Naive thymus-derived CD4-positive, alpha-beta T cell (primary cell): ENCODE measurements at regions not wholly inside any gene's neighbourhood (a gene's known extent, or its start where the extent isn't known, plus 50 kb on each side); places are given as distances from the start of the nearest gene placed in this dataset.

Experiments used
- ATAC-seq: fragments of 150-1000 bp; cut with Tn5 transposase; 2 replicates; pipeline ENCODE4 v1.10.0; 2021; ENCODE audit warnings: mild to moderate bottlenecking, moderate library complexity
- CTCF ChIA-PET: fragments of 350-600 bp; sonication (Branson Sonifier 250); formaldehyde crosslinking; loops from one replicate; lab custom pipeline; 2021; ENCODE audit warnings: antibody characterized with exemption; lab: Charles Lee
- POLR2A ChIA-PET: fragments of 350-600 bp; sonication (Branson Sonifier 250); formaldehyde crosslinking; loops from one replicate; lab custom pipeline; 2021; ENCODE audit warnings: antibody characterized with exemption, inconsistent platforms; lab: Charles Lee
- DNase-seq, 9 donors: peaks; one replicate each; pipeline versions ENCODE4 v3.0.0 to v3.0.0-alpha.2; 2020 to 2022; ENCODE audit warnings: mixed read lengths in 1 of 9
- H3K27ac ChIP-seq: one replicate; pipeline ENCODE4 v1.7.0; 2013; ENCODE audit warnings: mild to moderate bottlenecking, low read depth, low read length, moderate library complexity
- H3K27me3 ChIP-seq, 2 donors: one replicate each; pipeline ENCODE4 v1.7.0; 2013; ENCODE audit warnings: low read length in 2 of 2, mild to moderate bottlenecking in 2 of 2, moderate library complexity in 2 of 2; ENCODE audit not compliant: control insufficient read depth in 2 of 2, insufficient read depth in 2 of 2
- H3K36me3 ChIP-seq, 3 experiments: 1 replicate in 2 of 3; 2 replicates in 1 of 3; pipeline ENCODE4 v1.7.0; 2013; ENCODE audit warnings: low read length in 3 of 3, mild to moderate bottlenecking in 3 of 3, moderate library complexity in 1 of 3; ENCODE audit not compliant: insufficient read depth in 3 of 3, control insufficient read depth in 2 of 3
- H3K4me1 ChIP-seq, 2 donors: one replicate each; pipeline ENCODE4 v1.7.0; 2013; ENCODE audit warnings: low read length in 2 of 2, mild to moderate bottlenecking in 2 of 2, moderate library complexity in 1 of 2; ENCODE audit not compliant: control insufficient read depth in 2 of 2, insufficient read depth in 2 of 2
- H3K4me3 ChIP-seq: 2 replicates; pipeline ENCODE4 v1.7.0; 2013; ENCODE audit warnings: mild to moderate bottlenecking, low read length
- H3K9me3 ChIP-seq, 3 experiments: 1 replicate in 2 of 3; 2 replicates in 1 of 3; pipeline ENCODE4 v1.7.0; 2013; ENCODE audit warnings: low read length in 3 of 3; ENCODE audit not compliant: control insufficient read depth in 2 of 3
- H3K27ac Mint-ChIP-seq, 9 donors: one replicate each; pipeline ENCODE4 v1.8.0; 2020 to 2022; ENCODE audit warnings: mixed read lengths in 9 of 9, mild to moderate bottlenecking in 8 of 9, moderate library complexity in 5 of 9, inconsistent platforms in 2 of 9
- H3K27me3 Mint-ChIP-seq, 5 donors: one replicate each; pipeline ENCODE4 v1.8.0; 2021 to 2022; ENCODE audit warnings: mixed read lengths in 5 of 5, mild to moderate bottlenecking in 1 of 5
- H3K36me3 Mint-ChIP-seq, 5 donors: one replicate each; pipeline ENCODE4 v1.8.0; 2020 to 2022; ENCODE audit warnings: mixed read lengths in 5 of 5, mild to moderate bottlenecking in 3 of 5, inconsistent platforms in 1 of 5
- H3K4me1 Mint-ChIP-seq, 7 donors: one replicate each; pipeline ENCODE4 v1.8.0; 2020 to 2022; ENCODE audit warnings: mixed read lengths in 7 of 7, mild to moderate bottlenecking in 3 of 7, inconsistent platforms in 1 of 7
- H3K4me3 Mint-ChIP-seq, 10 donors: one replicate each; pipeline ENCODE4 v1.8.0; 2020 to 2022; ENCODE audit warnings: mild to moderate bottlenecking in 10 of 10, mixed read lengths in 10 of 10, moderate library complexity in 6 of 10, inconsistent platforms in 2 of 10
- H3K9me3 Mint-ChIP-seq, 11 donors: one replicate each; pipeline ENCODE4 v1.8.0; 2020 to 2022; ENCODE audit warnings: mixed read lengths in 11 of 11, mild to moderate bottlenecking in 4 of 11, inconsistent platforms in 1 of 11, moderate library complexity in 1 of 11
- intact Hi-C, 2 donors: fragments of 100-400 bp; cut with micrococcal nuclease; formaldehyde crosslinking; loops; one replicate each; pipeline ENCODE4 v1.15.1; 2023

- Mint-ChIP-seq H3K4me1 (peaks cover 0 to 3% (median 0%) of the 10 kb centered on the region in 7 donors), H3K9me3 (peaks cover 0 to 2% (median 0%) of the 10 kb centered on the region in 11 donors), H3K4me3 (no peak overlapping the region), H3K27me3 (no peaks in the 10 kb centered on the region), H3K36me3 (peaks cover 3 to 20% (median 9%) of the 10 kb centered on the region in 5 donors), H3K27ac (peak overlapping the region in 1 of 9 donors; percentile 23)
- H3K27ac ChIP-seq, result no peak overlapping the region
- intact Hi-C loops, result no loop called here
- ChIA-PET POLR2A (no interaction called here), CTCF (no interaction called here)
- no peak overlapping the region for H3K4me3 ChIP-seq
- H3K4me1 ChIP-seq, result no peaks in the 10 kb centered on the region
- H3K36me3 ChIP-seq, result no peaks in the 10 kb centered on the region
- ATAC-seq, result no peak
- no peaks in the 10 kb centered on the region for H3K9me3 ChIP-seq
- H3K27me3 ChIP-seq, result no peaks in the 10 kb centered on the region
- DNase-seq, result no peak
These were observed 94.2 kb downstream of the KATNIP start for GRCh38 chr16:27644165-27644564.

- Mint-ChIP-seq H3K27ac (no peak overlapping the region), H3K4me3 (no peak overlapping the region), H3K27me3 (no peaks in the 10 kb centered on the region), H3K36me3 (peaks cover 3 to 25% (median 9%) of the 10 kb centered on the region in 5 donors), H3K4me1 (peaks cover 0 to 3% (median 0%) of the 10 kb centered on the region in 7 donors), H3K9me3 (peaks cover 0 to 2% (median 0%) of the 10 kb centered on the region in 11 donors)
- no peak overlapping the region for H3K27ac ChIP-seq
- H3K36me3 ChIP-seq, result peaks cover 0 to 3% (median 0%) of the 10 kb centered on the region in 3 experiments
- POLR2A ChIA-PET, result no interaction called here
- no peaks in the 10 kb centered on the region for H3K9me3 ChIP-seq
- no peak for ATAC-seq
- no peaks in the 10 kb centered on the region for H3K4me1 ChIP-seq
- no peaks in the 10 kb centered on the region for H3K27me3 ChIP-seq
- no peak for DNase-seq
- H3K4me3 ChIP-seq, result no peak overlapping the region
- CTCF ChIA-PET, result interaction anchor here (0.5 kb wide), 1 partner anchor 152 kb away, joined by 3 read pairs; no protein-coding TSS in a partner anchor
- intact Hi-C loops, result no loop called here
These were observed 95.5 kb downstream of the KATNIP start for GRCh38 chr16:27645396-27645795.

GRCh38 chr16:27646806-27647205 is 96.9 kb downstream of the KATNIP start:
- DNase-seq, result no peak
- H3K4me1 Mint-ChIP-seq, result peaks cover 0 to 3% (median 0%) of the 10 kb centered on the region in 7 donors

GRCh38 chr16:27649021-27649420 is 99.1 kb downstream of the KATNIP start:
- H3K36me3 Mint-ChIP-seq, result peaks cover 0 to 24% (median 18%) of the 10 kb centered on the region in 5 donors
- ATAC-seq, result no peak
- H3K4me1 Mint-ChIP-seq, result peaks cover 0 to 3% (median 0%) of the 10 kb centered on the region in 7 donors
- Histone ChIP-seq H3K9me3 (no peaks in the 10 kb centered on the region), H3K4me1 (no peaks in the 10 kb centered on the region), H3K27me3 (no peaks in the 10 kb centered on the region), H3K4me3 (no peak overlapping the region), H3K27ac (no peak overlapping the region), H3K36me3 (peaks cover 0 to 7% (median 0%) of the 10 kb centered on the region in 3 experiments)
- H3K27ac Mint-ChIP-seq, result no peak overlapping the region
- no peaks in the 10 kb centered on the region for H3K9me3 Mint-ChIP-seq
- no peak for DNase-seq
- POLR2A ChIA-PET, result no interaction called here
- intact Hi-C loops, result no loop called here
- no peaks in the 10 kb centered on the region for H3K27me3 Mint-ChIP-seq
- no peak overlapping the region for H3K4me3 Mint-ChIP-seq
- CTCF ChIA-PET, result no interaction called here

More at GRCh38 chr16:27646806-27647205, 96.9 kb downstream of the KATNIP start:
- Histone ChIP-seq H3K4me3 (no peak overlapping the region), H3K27me3 (no peaks in the 10 kb centered on the region), H3K27ac (no peak overlapping the region), H3K4me1 (no peaks in the 10 kb centered on the region), H3K36me3 (peaks cover 0 to 7% (median 0%) of the 10 kb centered on the region in 3 experiments), H3K9me3 (no peaks in the 10 kb centered on the region)
- no peak for ATAC-seq
- Mint-ChIP-seq H3K9me3 (peaks cover 0 to 2% (median 0%) of the 10 kb centered on the region in 11 donors), H3K4me3 (no peak overlapping the region), H3K36me3 (peaks cover 3 to 28% (median 12%) of the 10 kb centered on the region in 5 donors), H3K27me3 (no peaks in the 10 kb centered on the region), H3K27ac (no peak overlapping the region)
- intact Hi-C loops, result no loop called here
- ChIA-PET POLR2A (no interaction called here), CTCF (no interaction called here)

- H3K4me1 Mint-ChIP-seq, result peaks cover 0 to 3% (median 0%) of the 10 kb centered on the region in 7 donors
- H3K27ac Mint-ChIP-seq, result no peak overlapping the region
- no peaks in the 10 kb centered on the region for H3K9me3 Mint-ChIP-seq
- no peak for DNase-seq
- H3K4me3 Mint-ChIP-seq, result no peak overlapping the region
- no peaks in the 10 kb centered on the region for H3K27me3 ChIP-seq
- no peaks in the 10 kb centered on the region for H3K27me3 Mint-ChIP-seq
- H3K36me3 ChIP-seq, result peaks cover 0 to 7% (median 0%) of the 10 kb centered on the region in 3 experiments
- no peaks in the 10 kb centered on the region for H3K4me1 ChIP-seq
- H3K4me3 ChIP-seq, result no peak overlapping the region
- ATAC-seq, result no peak
- CTCF ChIA-PET, result no interaction called here
- peaks cover 0 to 27% (median 20%) of the 10 kb centered on the region in 5 donors for H3K36me3 Mint-ChIP-seq
- POLR2A ChIA-PET, result no interaction called here
- H3K27ac ChIP-seq, result no peak overlapping the region
- H3K9me3 ChIP-seq, result no peaks in the 10 kb centered on the region
- intact Hi-C loops, result no loop called here
These were observed 100.2 kb downstream of the KATNIP start for GRCh38 chr16:27650073-27650701.

- Histone ChIP-seq H3K36me3 (peaks cover 0 to 11% (median 0%) of the 10 kb centered on the region in 3 experiments), H3K27ac (no peak overlapping the region), H3K27me3 (no peaks in the 10 kb centered on the region), H3K4me3 (no peak overlapping the region), H3K4me1 (no peaks in the 10 kb centered on the region), H3K9me3 (no peaks in the 10 kb centered on the region)
- no peak overlapping the region for H3K27ac Mint-ChIP-seq
- no peak for DNase-seq
- CTCF ChIA-PET, result no interaction called here
- no peaks in the 10 kb centered on the region for H3K27me3 Mint-ChIP-seq
- intact Hi-C loops, result no loop called here
- POLR2A ChIA-PET, result no interaction called here
- H3K9me3 Mint-ChIP-seq, result peaks cover 0 to 2% (median 0%) of the 10 kb centered on the region in 11 donors
- H3K4me1 Mint-ChIP-seq, result peaks cover 0 to under 1% (median 0%) of the 10 kb centered on the region in 7 donors
- no peak for ATAC-seq
- no peak overlapping the region for H3K4me3 Mint-ChIP-seq
- peaks cover 0 to 33% (median 26%) of the 10 kb centered on the region in 5 donors for H3K36me3 Mint-ChIP-seq
These were observed 101.4 kb downstream of the KATNIP start for GRCh38 chr16:27651301-27651700.

- no peak overlapping the region for H3K4me3 Mint-ChIP-seq
- POLR2A ChIA-PET, result no interaction called here
- H3K4me1 ChIP-seq, result no peaks in the 10 kb centered on the region
These were observed 107.9 kb downstream of the KATNIP start for GRCh38 chr16:27657811-27658210.

More at GRCh38 chr16:27657811-27658210, 107.9 kb downstream of the KATNIP start:
- ATAC-seq (no peak), DNase-seq (no peak)
- H3K4me3 ChIP-seq, result no peak overlapping the region
- H3K27me3 ChIP-seq, result no peaks in the 10 kb centered on the region
- CTCF ChIA-PET, result no interaction called here
- peaks cover 0 to 34% (median 18%) of the 10 kb centered on the region in 5 donors for H3K36me3 Mint-ChIP-seq
- H3K27ac Mint-ChIP-seq, result no peak overlapping the region
- intact Hi-C loops, result no loop called here
- peaks cover 0 to 5% (median 0%) of the 10 kb centered on the region in 11 donors for H3K9me3 Mint-ChIP-seq
- H3K27me3 Mint-ChIP-seq, result no peaks in the 10 kb centered on the region
- H3K27ac ChIP-seq, result no peak overlapping the region
- H3K4me1 Mint-ChIP-seq, result peaks cover 0 to 2% (median 0%) of the 10 kb centered on the region in 7 donors
- H3K36me3 ChIP-seq, result peaks cover 0 to 3% (median 0%) of the 10 kb centered on the region in 3 experiments
- no peaks in the 10 kb centered on the region for H3K9me3 ChIP-seq
